GM10847 (cell line): ENCODE measurements at regions not wholly inside any gene's neighbourhood (a gene's known extent, or its start where the extent isn't known, plus 50 kb on each side); places are given as distances from the start of the nearest gene placed in this dataset.

Experiments
- POLR2A ChIP-seq: IDR thresholded peaks from 2 replicates; pipeline ENCODE4 v1.6.1; 2011; ENCODE audit not compliant: insufficient read length; ENCODE audit errors: extremely low read depth

DNA sequence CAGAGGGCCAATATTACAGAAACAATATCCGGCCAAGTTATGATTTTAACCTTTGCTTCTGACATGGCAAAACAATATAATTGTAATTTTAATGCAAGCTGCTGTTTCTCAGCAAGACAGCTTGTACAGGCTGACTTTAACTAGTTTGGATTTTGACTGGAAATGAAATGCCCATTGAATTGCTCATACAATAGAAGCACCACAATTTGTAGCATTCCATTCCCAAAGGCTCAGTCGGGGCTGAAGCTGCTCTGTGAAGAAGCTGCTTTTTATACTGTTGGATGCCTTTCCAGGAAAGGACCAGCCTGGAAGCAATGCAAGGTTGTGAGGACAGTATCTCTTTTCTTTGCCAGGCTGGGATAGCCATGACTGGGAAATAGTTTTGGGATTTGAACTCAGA is 677.0 kb upstream of the FANCL start:
- TF ChIP-seq POLR2A, result no peak

DNA sequence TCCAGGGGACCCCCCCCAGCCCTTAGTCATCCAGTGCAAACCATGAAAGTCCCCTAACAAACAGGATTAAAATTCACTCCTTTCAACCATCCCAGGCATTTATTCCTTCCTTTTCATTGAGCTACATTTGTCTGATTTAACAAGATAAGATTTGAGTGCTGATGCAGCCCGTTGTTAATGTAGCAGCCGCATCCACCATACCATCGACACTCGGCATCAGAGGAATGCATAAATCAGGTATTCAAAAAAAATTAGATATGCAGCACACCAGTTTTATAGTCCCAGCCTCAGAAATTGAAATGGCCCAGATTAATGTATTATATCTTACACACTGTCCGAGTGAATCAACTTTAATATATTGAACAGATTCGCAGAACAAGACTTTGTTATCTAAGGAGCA is 676.5 kb upstream of the FANCL start:
- no peak for TF ChIP-seq POLR2A

DNA sequence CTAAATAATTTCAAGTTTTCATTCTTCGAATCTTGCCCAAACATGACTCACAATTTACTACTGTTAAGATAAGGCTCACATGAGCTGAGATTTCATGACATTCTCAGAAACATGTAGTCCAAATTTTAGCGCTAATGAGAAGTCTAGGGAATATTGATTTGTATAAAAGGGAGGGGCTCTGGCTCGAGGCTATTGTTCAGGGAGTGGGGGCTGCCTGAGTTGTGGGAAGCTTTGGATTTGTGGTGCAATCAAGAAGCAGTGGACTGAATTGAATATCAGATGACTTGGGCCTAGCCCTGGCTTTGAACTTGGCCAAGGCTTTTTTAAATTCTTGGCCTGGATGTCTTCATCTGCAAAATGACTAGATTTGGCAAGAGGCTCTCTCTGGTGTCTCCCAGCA is 674.9 kb upstream of the FANCL start:
- TF ChIP-seq POLR2A, result no peak

DNA sequence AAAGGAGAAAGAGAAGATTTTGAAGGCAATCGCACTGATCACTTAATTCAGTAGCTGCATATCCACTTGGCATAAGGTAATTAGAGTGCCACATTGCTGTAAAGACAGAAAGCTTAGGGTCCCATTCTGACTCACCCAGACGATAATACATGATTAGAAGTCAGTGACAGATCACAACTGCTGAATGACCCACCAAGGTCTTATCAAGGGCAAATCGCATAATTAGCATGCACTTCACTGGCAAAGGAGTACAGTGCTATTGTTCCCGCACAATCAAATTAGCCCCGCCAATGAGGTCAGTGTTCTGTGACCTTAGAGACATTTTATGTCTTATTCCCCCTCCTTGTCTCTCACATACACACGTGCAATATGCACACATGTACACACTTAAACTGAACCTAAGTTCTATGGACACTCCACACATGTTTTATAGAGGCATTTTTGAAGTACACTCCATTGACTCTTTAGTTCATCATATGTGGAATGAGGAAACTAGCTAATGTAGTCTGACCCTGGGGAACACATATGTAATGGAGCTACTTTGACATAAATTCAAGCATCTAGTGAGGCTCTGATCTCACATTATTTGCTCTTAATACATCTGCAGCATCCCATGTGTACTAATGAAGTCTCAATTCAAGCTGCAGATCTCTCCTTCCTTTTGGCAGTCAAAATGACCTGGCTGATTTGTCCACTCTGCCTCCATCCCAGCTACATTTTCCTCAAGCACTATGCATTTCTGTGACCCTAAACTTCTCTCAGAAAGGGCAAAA is 673.8 kb upstream of the FANCL start:
- TF ChIP-seq POLR2A, result no peak

DNA sequence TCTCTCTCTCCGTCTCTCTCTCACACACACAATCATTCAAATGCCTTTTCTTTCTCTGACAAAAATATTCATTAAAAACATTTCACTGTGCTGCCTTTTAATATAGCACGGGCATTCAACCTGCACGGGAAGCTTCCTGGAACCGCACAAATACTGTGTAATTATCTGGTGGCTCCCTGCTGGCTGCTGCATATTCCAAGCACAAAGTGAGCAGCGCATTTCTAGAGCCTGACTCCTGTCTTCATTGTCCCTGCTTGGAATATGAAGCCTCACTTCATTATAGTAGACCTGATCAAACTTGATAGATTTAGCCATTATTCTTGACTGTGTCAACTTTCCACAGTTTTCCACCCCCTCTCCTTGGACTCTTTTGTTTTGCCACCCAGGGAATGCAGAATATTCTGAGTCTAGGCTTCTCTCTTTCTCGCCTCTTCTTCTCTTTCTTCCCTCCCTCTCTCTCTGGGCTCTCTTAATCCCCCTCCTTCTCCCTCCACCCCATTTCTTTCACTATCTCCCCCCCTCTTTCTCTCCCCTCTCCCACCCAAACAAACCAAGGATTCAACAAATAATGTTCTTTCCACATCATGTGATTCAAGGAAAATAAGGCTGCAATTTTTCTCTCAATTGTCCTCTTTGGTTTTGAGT is 672.1 kb upstream of the FANCL start:
- no peak for TF ChIP-seq POLR2A

DNA sequence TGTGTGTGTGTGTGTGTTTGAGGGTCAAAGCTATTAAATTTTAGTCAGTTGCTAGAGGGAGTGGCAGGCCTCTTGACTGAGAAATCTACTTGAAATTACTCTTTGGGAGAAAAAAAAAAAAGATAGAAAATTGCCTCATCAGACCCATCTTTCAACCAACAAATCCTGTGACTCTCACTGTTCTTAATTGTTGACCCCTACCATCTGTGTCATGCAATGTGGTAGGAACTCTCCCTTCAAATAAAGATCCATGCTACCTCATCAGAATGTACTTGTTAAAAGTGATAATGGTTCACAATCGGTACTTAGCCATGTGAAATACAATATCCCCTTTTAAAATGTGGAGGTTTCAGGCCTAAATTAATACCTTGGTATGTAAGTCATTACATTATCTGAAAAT is 670.8 kb upstream of the FANCL start:
- TF ChIP-seq POLR2A, result no peak

DNA sequence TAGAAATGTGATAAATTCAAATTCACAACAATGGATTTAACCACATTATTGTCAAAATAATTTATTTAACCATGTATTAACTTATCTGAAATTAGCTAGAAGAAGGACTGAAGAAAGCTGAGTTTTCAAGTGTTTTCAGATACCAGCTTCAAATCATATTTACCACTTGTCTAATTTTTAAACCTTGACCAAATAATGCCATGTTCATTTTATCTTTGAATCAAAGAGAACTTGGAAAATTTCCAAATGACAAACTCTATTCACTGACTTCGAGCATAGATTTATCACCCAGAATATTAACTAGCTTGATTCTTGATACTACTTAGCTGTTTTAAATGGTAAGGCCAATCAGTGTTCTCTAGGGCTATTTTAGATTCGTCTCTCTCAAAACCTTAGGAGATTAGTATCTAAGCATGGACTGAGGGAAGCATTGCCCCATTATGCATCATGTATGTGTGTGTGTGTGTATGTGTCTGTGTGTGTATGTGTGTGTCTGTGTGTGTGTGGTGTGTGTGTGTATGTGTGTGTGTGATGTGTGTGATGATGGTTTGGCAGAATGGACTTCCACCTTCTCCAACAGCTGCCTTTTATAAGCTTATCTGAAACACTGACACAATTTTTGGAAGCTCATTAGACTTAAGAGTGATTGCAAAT is 667.5 kb upstream of the FANCL start:
- TF ChIP-seq POLR2A, result no peak

DNA sequence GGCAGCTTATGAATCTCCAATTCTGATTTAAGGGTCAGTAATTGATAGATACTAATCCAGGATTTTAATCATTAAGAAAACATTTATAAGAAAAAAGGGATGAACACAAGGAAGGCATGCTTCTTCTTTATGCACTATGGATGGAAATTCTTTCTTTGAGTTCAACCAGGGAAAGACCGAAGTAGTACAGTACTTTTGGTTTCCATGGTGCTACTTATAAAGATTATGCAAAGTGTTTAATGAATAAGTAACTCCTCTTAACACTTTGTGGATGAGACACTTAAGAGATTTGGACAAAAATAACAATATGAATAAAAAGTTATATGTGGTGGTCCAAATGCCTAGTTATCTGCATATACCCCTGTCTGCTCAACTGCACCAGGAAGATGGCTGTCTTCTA is 666.5 kb upstream of the FANCL start:
- no peak for TF ChIP-seq POLR2A

DNA sequence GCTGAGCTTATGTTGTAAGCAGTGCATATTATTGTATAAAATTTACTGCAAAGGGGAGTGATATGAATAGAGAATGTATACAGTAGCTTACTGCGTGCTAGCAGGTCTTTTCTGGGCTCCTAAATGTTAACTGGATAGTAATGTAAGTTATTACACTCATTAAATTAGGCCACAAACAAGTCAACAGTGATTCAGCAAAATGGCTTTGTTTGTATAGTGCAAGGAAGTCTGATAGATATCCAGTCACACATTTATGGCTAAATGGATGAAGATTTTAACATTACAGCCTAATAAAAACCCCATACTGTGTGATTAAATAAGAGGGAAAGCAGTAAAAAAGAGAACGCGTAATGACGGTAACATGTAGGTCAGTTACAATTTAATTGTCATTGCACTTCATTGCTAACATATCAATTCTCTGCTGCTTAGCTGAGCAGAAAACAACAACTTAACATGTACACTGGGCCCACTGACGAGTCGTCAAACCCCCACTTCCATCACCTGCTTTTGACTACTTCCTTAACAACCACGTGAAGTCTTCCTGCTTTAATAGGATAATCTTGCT is 665.0 kb upstream of the FANCL start:
- TF ChIP-seq POLR2A, result no peak

DNA sequence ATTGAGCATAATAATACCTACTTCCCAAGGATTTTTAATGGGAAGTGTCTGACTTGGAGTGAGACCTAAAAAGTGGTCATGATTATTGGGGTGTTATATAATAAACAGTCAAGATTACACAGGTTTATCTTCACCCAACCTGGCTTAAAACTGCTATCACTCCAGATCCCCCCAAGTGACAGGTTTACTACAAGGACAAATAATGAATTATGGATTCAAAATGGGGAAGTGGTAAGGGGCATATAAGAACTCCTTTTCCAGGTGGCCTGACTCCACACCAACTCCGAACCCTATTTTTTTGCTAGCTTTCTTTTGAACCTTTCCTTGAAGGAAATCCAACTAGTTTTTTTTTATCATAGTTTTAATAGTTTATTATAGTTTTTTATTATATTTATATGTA is 663.0 kb upstream of the FANCL start:
- no peak for TF ChIP-seq POLR2A

DNA sequence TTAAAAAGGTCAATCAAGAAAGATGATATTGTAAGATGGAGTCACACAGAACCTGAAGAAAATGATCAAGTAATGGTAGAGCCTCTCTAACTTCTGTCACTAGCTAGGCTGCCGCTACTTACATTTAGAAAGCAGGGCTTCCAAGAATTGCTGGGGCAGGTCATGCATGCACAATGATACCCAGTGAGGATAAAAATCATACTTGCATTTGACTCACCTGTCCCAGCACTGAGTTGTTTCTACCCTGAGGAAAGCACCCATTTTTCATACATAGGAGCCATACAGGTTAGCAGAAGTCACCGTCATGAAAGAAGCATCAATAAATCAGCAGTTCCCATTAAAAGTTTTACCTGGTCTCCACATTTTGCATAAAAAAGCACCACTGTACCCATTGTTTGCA is 662.3 kb upstream of the FANCL start:
- TF ChIP-seq POLR2A, result no peak

DNA sequence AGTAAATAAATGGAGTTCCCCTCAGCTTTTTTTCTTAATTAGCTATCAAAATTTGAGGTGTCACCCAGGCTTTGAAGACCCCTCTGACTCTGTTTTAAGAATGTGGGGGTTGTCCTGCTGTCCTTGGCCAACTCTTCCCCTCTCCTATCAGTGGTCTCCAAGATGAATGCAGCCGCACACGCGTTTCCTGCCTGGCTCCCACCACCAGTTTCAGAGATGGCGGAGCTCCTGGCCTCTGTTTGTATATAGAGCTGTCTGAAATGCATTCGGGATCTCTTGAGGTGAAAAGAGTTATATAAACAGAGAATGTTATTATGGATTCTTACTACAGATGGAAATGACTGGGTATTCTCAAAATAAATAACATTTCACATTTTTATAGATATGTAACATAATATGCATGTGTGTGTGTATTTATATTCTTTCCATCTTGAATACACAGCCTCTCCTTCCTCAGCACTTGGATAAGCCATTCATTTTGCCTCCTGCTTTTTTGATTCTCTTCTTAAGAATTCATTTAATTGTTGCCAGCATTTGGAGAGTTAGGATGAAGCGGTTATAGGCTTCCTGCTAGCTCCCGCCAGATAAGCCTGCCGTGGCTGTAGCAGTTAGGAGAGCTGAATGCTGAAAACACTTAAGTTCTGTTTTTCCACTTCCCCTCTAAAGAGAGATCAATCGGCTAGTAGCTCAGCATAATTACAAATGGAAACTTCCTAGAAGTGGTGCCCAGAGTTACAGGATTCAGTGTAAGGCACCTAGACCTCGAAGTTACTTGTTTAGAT is 659.3 kb upstream of the FANCL start:
- TF ChIP-seq POLR2A, result no peak

DNA sequence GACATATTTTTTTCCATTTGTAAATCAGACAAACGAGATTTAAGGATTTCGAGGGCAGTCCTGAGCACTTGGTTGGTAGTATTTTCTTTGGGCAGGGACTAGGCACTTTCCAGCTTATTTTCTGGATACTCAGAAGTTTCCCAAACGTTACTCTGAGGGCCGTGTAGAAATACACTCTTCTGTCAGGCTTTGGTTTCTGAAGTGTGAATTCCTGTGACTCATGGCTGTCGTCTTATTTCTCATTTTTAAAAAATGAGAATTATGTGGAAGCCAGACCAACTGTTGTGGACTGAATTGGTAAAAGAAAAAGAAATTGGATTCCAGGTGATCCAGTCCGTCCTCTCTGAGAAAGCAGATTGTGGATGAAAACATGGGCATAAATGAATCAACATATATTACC is 658.6 kb upstream of the FANCL start:
- no peak for TF ChIP-seq POLR2A

DNA sequence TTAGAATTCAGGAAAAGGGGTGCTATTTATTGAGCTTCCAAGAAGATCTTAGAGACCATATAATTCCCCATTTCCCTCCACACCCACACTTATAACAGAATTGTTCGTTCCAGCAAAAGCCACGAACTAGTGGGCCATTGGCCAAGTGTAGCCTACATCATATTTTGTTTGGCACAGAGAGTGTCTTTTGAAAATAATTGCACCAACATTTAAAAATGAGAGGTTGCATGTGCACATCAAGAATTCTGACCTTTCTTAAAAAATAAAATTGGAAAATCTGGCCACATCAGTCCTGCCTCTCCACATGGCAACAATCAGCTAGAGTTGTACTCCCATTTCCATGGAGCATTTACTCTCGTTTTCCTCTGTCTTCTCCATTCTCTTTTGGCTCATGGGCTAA is 655.5 kb upstream of the FANCL start:
- no peak for TF ChIP-seq POLR2A

DNA sequence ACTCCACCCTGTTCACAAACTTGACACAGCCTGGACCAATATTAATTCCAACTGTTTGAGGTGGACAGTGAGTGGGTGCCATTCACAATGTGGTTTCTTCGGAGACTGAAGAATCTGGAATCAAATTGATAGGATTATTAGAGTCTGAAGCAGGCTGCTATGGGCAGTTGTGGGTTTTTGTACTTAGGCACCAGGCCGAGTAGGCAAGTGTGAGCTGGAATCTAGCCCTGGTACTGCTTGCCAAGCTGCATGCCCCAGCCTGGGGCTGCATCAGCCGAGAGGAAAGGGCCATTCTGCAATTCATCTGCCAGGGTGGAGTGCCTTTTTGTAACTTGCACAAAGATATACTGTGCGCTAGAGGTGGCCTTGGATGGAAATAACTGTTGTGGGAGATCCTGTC is 654.7 kb upstream of the FANCL start:
- no peak for TF ChIP-seq POLR2A
